ENCODE measurements at regions not wholly inside any gene's neighbourhood (a gene's known extent, or its start where the extent isn't known, plus 50 kb on each side); places are given as distances from the start of the nearest gene placed in this dataset.
A peak's percentile ranks its signal among the peaks of the same experiment; 100 is the strongest.
"Not testable (repeated sequence)": the region's sequence is repeated elsewhere in the genome, so short reads cannot be mapped to it uniquely, and the experiment has no call there.

DNA sequence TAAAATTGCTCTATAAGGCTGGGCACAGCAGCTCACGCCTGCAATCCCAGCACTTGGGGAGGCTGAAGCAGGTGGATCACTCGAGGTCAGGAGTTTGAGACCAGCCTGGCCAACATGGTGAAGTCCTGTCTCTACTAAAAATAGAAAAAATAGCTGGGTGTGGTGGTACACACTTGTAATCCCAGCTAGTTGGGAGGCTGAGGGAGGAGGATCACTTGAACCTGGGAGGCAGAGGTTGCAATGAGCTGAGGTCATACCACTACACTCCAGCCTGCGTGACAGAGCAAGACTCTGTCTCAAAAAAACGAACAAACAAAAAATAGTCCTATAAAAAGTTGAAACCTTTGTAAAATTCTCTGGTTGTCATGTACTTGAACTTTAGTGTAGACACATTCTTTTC is 93.0 kb upstream of the KIF26B start:
- DNase-seq: not testable (repeated sequence)

DNA sequence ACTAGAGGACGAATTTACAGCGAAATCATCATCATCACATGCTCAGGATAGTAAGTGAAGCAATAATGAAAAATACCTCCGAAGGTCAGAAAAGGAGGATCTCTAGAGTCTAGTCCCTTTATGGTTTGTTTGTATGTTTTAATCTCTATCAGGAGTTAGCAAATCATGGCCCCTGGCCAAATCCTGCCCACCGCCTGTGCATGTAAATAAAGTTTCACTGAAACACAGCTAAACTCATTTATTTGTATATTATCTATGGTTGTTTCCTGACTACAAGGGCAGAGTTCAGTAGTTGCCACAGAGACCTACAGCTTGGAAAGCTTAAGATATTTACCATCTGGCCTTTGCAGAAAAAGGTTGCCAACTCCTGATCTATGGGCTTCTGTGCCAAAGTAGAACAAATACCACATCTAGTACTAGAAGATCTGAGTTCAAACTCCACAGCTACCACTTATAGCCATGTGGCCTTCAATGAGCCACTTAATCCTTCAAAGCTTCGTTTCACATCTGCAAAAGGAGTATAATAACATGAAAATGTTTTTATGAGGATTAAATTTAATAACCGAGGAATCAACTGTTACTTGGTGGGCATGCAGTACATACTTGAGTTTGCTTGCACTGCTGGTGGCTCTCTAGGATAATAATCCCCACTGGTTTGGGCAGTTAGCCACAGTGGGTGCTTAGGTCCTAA is 94.0 kb upstream of the KIF26B start:
- DNase-seq: no peak

DNA sequence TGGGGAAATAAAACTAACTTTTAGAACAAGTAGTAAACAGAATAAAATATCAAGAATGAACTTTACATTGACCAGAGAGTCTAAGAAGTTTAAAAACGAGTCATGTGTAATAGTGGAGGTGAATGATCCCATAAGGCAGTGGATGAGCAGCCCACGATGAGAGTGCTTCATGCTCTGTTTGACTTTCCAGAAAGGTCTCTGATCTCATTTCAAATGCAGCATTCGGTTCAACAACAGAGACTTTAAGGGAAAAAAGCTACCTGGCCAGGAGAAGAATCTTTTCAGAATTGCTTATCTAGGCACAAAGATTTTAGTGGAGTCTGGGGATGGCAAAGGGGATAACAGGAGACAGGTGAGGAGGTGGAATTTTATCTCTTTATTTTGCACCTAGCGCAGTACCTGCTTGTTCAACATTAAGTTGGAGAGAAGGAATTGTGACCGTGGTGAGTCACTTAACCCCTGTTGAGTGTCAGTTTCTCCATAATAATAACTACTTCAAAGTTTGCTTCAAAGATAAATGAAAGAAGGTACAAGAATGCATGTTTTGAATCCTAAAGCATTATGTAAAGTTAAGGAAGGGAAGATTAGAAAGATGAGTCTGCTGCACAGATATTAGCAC is 94.9 kb upstream of the KIF26B start:
- no peak for DNase-seq

DNA sequence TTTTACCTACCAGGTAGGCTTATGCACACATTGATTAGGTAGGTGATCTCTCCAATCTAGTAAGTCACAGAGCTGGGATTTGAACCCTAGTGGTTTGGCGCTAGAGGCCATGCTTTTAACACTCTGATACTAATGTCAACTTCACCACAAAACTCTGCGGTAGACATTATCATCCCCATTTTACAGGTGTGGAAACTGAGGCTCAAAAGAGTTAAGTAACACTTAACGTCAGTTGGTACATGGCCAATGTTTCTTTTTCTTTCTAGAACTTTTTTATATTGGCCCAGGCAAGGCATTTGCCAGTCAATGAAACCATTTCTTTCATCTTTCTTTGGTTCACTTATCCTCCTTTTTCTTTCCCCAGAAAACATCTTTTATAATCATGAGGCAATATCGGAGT is 95.9 kb upstream of the KIF26B start:
- DNase-seq: no peak

DNA sequence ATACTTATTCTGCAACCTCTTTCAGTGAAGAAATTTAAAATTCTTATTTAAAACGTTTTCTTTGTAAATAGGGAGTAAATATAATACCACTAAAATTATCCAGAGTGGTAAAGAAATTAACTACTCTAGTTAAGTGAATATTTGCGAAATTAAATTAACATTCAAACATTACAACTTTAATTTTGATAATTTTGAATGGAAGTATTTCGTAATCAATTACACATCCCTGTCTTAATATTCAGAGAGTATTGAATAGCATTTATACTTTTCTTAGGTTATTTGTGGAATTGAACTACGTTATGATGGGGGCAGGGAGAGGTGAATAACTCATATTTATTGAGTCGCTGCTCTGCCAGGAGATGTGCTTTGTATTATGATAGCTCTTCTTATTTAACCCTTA is 96.3 kb upstream of the KIF26B start:
- DNase-seq: no peak

DNA sequence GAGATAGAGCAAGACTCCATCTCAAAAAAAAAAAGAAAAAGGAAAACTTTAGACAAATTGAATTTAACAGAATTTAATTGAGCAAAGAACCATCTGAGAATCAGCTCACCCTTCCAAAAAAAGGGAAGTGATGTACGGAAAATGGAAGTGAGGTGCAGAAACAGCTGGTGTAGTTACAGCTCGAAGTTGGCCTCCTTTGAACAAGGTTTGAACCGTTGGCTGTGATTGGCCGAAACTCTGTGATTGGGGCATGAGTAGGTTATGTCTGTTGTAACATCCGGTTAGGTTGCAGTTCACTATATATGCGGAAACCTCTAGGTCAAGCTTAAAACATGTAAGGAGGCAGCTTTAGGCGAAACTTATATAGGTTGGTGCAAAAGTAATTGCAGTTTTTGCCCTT is 97.9 kb upstream of the KIF26B start:
- no peak for DNase-seq

GRCh38 chr1:245056296-245056695 is 98.5 kb upstream of the KIF26B start:
- DNase-seq: not testable (repeated sequence)

GRCh38 chr1:245055752-245056151 is 99.0 kb upstream of the KIF26B start:
- DNase-seq: no peak

- DNase-seq: no peak
Observed at GRCh38 chr1:245054507-245055270, 100.1 kb upstream of the KIF26B start.

DNA sequence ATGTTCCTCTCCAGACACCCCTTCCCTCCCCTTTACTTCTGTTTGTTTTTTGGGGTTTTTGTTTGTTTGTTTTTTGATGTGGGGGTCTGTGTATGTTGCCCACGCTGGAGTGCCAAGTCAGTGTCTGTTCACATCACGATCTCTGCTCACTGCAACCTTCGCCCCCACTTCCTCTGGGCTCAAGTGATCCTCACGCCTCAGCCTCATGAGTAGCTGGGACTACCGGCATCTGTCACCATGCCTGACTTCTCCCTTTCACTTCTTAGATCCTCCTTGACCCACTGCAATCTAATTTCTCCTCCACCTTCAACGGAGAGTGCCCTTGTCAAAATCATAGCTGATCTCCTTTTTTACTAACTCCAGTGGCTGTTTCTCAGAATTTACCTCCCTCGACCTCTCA is 100.7 kb upstream of the KIF26B start:
- DNase-seq: no peak

- DNase-seq: no peak
Observed at GRCh38 chr1:245052258-245052657, 102.5 kb upstream of the KIF26B start.

- DNase-seq: peak in 1 of 5 experiments; percentile 76
Observed at GRCh38 chr1:245051349-245052221, 103.2 kb upstream of the KIF26B start.

DNA sequence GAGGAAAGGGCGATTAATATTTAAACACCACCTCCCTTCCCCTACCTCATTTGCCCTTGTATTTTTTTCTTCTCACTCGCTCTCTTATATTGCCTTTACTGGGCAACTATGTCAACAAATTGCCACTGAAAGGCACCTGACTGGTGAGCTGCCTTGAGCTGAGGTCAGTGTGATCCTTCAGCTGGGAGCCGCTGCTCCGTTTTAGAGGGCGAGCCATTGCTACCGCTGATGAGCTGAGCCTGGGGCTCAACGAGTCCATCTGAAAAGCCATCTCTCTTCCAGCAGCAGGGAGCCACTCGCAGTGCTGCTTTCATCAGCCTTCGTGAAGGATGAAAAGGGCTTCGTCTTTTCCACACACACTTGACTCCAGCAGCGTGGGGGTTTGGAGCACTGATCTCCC is 108.0 kb upstream of the KIF26B start:
- DNase-seq: no peak

GRCh38 chr1:245046315-245046714 is 108.5 kb upstream of the KIF26B start:
- DNase-seq: no peak

DNA sequence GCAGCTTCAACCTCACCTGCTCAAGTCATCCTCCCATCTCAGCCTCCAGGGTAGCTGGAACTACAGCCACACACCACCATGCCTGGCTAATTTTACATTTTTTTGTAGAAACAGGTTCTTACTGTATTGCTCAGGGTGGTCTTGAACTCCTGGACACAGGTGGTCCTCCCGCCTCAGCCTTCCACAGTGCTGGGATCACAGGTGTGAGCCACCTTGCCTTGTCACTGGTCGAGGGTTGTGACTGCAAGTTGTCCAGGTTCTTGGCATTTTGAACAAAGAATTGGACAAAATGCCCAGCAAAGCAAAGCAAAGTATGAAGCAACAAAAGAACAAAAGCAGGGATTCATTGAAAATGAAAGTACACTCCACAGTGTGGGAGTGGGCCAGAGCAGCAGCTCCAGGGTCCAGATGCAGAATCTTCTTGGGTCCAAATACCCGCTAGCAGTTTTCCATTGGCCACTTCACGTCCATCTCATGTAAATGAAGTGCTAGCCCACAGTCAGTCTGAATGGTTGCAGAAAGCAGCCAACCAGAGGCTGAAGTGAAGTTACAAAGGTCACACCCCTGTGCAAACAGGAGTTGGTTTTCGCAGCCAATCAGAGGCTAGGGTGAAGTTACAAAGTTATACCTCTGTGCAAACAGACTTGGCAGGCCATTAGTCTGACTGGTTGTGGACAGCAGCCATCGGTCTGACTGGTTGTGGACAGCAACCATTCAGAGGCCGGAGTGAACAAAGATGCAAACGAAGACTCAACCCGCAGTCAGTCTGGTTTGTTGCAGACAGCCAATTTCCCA is 109.5 kb upstream of the KIF26B start:
- DNase-seq: no peak

DNA sequence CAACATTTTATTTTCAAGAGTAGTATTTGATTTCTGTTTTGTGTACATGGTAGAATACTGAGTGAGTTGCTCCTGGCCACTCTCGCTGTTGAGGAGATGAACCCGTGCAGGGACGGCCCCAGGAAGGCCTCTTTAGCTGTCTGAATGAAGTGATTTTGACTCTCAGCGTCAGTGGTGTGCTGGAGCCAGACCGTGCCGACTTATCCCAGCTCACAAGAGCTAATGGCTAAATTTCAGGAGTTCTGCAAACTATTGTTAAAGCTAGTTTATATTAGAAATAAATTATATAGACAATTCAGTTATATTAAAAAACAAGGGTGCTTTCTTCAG is 111.2 kb upstream of the KIF26B start:
- DNase-seq: no peak

DNA sequence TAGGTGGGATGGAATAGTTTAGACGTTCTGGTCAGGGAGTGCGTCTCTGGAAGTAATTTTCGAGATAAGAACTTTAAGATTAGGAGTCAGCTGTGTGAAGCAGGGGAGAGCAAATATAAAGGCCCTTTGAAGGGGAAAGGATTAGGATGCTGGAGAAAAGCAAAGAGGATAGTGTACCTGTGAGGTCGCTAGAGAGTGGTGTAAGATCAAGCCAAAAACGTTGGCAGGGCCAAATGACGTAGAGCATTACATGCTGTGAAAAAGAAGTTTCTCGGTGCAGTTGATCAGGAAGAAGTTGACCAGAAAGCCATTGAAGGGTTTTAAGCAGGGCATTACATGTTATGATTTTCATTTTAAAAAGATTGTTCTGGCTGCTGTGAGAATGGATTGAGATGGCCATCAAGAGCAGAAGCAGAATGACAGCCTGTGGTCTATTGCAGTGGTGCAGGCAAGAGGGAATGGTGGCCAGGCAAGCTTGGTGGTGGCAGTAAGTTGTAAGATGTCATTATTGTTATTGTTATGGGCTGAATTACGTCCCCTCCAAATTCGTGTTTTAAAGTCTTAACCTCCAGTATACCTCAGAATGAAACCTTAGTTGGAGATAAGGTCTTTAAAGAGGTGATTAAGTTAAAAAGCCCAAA is 113.6 kb upstream of the KIF26B start:
- peak in 1 of 5 experiments; percentile 35 for DNase-seq

GRCh38 chr1:245039196-245039595 is 115.6 kb upstream of the KIF26B start:
- no peak for DNase-seq

DNA sequence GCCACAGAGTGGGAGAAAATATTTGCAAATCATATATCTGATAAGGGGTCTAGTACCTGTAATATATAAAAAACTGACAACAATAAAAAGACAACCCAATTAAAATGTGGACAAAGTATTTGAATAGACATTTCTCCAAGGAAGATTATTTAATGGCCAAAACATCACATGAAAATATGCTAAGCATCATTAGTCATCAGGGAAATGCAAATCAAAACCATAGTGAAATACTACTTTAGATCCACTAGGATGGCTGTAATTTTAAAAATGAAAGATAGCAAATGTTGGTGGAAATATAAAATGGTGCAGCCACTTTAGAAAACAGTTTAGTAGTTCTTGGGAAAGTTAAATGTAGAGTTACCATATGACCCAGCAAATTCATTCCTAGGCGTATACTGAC is 118.7 kb upstream of the KIF26B start:
- DNase-seq: no peak

DNA sequence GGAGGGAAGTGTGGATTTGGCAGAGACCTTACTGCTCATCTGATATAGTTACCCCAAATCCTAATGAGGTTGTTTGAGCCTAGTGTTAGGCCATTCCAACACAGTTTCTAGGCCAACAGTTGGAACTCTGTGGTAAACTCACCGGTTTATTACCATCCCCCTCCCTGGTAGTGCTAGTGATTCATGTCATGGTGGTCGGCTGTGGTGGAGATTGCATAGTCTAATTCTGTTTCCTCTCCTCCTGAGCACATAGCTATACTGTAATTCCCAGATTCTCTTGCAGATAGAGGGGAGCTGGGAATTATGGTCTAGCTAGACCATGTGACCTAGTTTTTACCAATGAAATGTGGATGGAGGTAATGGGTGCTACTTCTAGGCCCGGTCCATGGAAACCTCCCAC is 123.7 kb upstream of the KIF26B start:
- DNase-seq: no peak

DNA sequence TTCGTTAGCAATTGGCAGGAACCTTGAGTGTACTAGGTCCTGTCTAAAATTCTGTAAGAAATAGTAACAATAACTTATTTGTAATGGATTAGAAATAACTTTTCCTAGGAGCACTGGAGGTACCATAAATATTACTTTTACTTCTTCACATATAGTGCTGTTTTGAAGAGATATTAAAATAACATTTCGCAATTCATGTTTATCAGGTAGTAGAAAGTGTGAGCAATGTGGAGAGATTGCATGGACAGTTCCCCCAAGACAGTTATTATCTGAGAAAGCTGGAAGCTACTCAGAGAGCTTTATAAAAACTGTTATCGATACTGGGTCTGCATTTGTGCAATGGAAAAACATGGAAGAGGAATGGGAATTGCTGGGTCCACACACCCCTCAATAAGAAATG is 128.5 kb upstream of the KIF26B start:
- DNase-seq: no peak

DNA sequence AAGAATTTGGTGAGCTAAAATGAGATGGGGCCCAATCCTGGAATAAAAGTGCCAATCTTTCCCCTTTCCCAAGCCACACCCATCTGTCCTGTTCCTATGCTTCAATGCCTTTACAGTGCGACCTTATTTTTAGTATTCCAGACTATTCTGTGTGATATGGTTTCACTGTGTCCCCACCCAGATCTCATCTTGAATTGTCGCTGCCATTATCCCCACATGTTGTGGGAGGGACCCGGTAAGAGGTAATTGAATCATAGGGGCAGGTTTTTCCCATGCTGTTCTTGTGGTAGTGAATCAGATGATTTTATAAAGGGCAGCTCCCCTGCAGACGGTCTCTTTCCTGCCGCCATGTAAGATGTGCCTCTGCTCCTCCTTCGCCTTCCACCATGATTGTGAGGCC is 129.3 kb upstream of the KIF26B start:
- no peak for DNase-seq

Measured in T-helper 2 cell (primary cell).